Osteocyte (in vitro differentiated cells): ENCODE measurements at regions not wholly inside any gene's neighbourhood (a gene's known extent, or its start where the extent isn't known, plus 50 kb on each side); places are given as distances from the start of the nearest gene placed in this dataset.

ENCODE experiments used
- DNase-seq: peaks from one replicate; pipeline ENCODE4 v3.0.0; 2021; ENCODE audit warnings: mixed read lengths; ENCODE audit not compliant: unreplicated experiment; ENCODE audit errors: extremely low spot score
- H3K27ac Mint-ChIP-seq: one replicate; pipeline ENCODE4 v1.8.0; 2021; ENCODE audit warnings: mild to moderate bottlenecking, mixed read lengths; ENCODE audit not compliant: unreplicated experiment
- H3K27me3 Mint-ChIP-seq: one replicate; pipeline ENCODE4 v1.8.0; 2021; ENCODE audit warnings: mixed read lengths; ENCODE audit not compliant: unreplicated experiment
- H3K36me3 Mint-ChIP-seq: one replicate; pipeline ENCODE4 v1.8.0; 2021; ENCODE audit warnings: mixed read lengths; ENCODE audit not compliant: unreplicated experiment
- H3K4me1 Mint-ChIP-seq: one replicate; pipeline ENCODE4 v1.8.0; 2021; ENCODE audit warnings: mixed read lengths; ENCODE audit not compliant: unreplicated experiment
- H3K4me3 Mint-ChIP-seq: one replicate; pipeline ENCODE4 v1.8.0; 2021; ENCODE audit warnings: mild to moderate bottlenecking, moderate library complexity, mixed read lengths; ENCODE audit not compliant: unreplicated experiment
- H3K9me3 Mint-ChIP-seq: one replicate; pipeline ENCODE4 v1.8.0; 2021; ENCODE audit warnings: mixed read lengths; ENCODE audit not compliant: unreplicated experiment
- TF ChIP-seq, protein P1 (sequence below): fragments of 200-600 bp; sonication (generic); IDR thresholded peaks from 2 replicates; pipeline ENCODE4 v1.5.0; 2021; ENCODE audit warnings: antibody characterized with exemption, mild to moderate bottlenecking, moderate library complexity

DNA sequence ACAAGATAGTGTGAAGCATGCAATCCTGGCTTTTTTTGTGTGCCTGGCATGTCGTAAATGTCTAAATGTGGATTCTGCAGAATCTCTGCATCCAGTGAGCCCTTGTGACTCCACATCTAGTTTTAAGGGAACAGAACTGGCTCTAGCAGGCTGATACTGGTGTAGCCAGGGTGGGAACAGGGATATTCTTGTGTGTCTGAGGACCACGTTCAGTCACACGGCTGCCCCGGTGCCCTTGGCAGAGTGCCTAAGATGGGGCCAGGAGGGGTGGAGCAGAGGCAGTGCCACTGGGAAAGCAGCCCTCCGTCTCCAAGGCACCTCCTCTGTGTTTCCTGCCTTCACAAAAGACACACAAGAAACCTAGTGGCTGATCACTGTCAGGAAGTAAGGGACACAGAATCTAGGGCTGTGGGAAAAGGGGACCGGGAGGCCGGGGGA lies 91.5 kb upstream of the PARD3B start:
- no peaks in the 10 kb centered on the region for H3K36me3 Mint-ChIP-seq
- H3K9me3 Mint-ChIP-seq: no peaks in the 10 kb centered on the region
- H3K27ac Mint-ChIP-seq: peak overlapping the region; percentile 98
- DNase-seq: no peak
- peaks cover 30% of the 10 kb centered on the region for H3K4me1 Mint-ChIP-seq
- no peaks in the 10 kb centered on the region for H3K27me3 Mint-ChIP-seq
- H3K4me3 Mint-ChIP-seq: no peak overlapping the region
- TF ChIP-seq, protein P1, sequence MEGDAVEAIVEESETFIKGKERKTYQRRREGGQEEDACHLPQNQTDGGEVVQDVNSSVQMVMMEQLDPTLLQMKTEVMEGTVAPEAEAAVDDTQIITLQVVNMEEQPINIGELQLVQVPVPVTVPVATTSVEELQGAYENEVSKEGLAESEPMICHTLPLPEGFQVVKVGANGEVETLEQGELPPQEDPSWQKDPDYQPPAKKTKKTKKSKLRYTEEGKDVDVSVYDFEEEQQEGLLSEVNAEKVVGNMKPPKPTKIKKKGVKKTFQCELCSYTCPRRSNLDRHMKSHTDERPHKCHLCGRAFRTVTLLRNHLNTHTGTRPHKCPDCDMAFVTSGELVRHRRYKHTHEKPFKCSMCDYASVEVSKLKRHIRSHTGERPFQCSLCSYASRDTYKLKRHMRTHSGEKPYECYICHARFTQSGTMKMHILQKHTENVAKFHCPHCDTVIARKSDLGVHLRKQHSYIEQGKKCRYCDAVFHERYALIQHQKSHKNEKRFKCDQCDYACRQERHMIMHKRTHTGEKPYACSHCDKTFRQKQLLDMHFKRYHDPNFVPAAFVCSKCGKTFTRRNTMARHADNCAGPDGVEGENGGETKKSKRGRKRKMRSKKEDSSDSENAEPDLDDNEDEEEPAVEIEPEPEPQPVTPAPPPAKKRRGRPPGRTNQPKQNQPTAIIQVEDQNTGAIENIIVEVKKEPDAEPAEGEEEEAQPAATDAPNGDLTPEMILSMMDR: no peak

GRCh38 chr2:204454672-204455380 lies 90.4 kb upstream of the PARD3B start:
- no peaks in the 10 kb centered on the region for H3K9me3 Mint-ChIP-seq
- peaks cover 28% of the 10 kb centered on the region for H3K4me1 Mint-ChIP-seq
- DNase-seq: no peak
- H3K27ac Mint-ChIP-seq: peak overlapping the region; percentile 98
- no peaks in the 10 kb centered on the region for H3K36me3 Mint-ChIP-seq
- TF ChIP-seq, protein P1: no peak
- H3K4me3 Mint-ChIP-seq: no peak overlapping the region
- H3K27me3 Mint-ChIP-seq: no peaks in the 10 kb centered on the region

GRCh38 chr2:204468746-204469429 lies 76.4 kb upstream of the PARD3B start:
- peaks cover 34% of the 10 kb centered on the region for H3K4me1 Mint-ChIP-seq
- H3K9me3 Mint-ChIP-seq: no peaks in the 10 kb centered on the region
- no peaks in the 10 kb centered on the region for H3K27me3 Mint-ChIP-seq
- H3K27ac Mint-ChIP-seq: peak overlapping the region; percentile 44
- TF ChIP-seq, protein P1: no peak
- no peaks in the 10 kb centered on the region for H3K36me3 Mint-ChIP-seq
- no peak overlapping the region for H3K4me3 Mint-ChIP-seq
- no peak for DNase-seq

GRCh38 chr2:204470178-204470620 lies 75.1 kb upstream of the PARD3B start:
- no peak overlapping the region for H3K4me3 Mint-ChIP-seq
- peak overlapping the region; percentile 44 for H3K27ac Mint-ChIP-seq
- DNase-seq: no peak
- no peaks in the 10 kb centered on the region for H3K9me3 Mint-ChIP-seq
- TF ChIP-seq, protein P1: no peak
- H3K36me3 Mint-ChIP-seq: no peaks in the 10 kb centered on the region
- H3K27me3 Mint-ChIP-seq: no peaks in the 10 kb centered on the region
- peaks cover 34% of the 10 kb centered on the region for H3K4me1 Mint-ChIP-seq

- TF ChIP-seq, protein P1: no peak
Observed at GRCh38 chr2:204470621-204471196, 74.6 kb upstream of the PARD3B start.

More at GRCh38 chr2:204470621-204471196, 74.6 kb upstream of the PARD3B start:
- H3K27ac Mint-ChIP-seq: peak overlapping the region; percentile 44
- peaks cover 34% of the 10 kb centered on the region for H3K4me1 Mint-ChIP-seq
- DNase-seq: no peak
- H3K27me3 Mint-ChIP-seq: no peaks in the 10 kb centered on the region
- H3K36me3 Mint-ChIP-seq: no peaks in the 10 kb centered on the region
- H3K9me3 Mint-ChIP-seq: no peaks in the 10 kb centered on the region
- H3K4me3 Mint-ChIP-seq: no peak overlapping the region
